GM12874 (cell line): ENCODE measurements at regions not wholly inside any gene's neighbourhood (a gene's known extent, or its start where the extent isn't known, plus 50 kb on each side); places are given as distances from the start of the nearest gene placed in this dataset.

Source experiments
- CTCF ChIP-seq: IDR thresholded peaks from 2 replicates; pipeline ENCODE4 v1.5.1; 2011; ENCODE audit warnings: low read depth, mild to moderate bottlenecking, control low read depth, low read length, moderate library complexity; ENCODE audit not compliant: insufficient read depth

GRCh38 chr3:135652388-135652787, 313.1 kb upstream of the PPP2R3A start:
- no peak for TF ChIP-seq CTCF

GRCh38 chr3:135655328-135655727, 310.2 kb upstream of the PPP2R3A start:
- TF ChIP-seq CTCF = no peak

GRCh38 chr3:135667061-135667460, 298.5 kb upstream of the PPP2R3A start:
- no peak for TF ChIP-seq CTCF

- TF ChIP-seq CTCF = no peak
These were observed 291.0 kb upstream of the PPP2R3A start for GRCh38 chr3:135674508-135674907.

- no peak for TF ChIP-seq CTCF
These were observed 287.1 kb upstream of the PPP2R3A start for GRCh38 chr3:135678386-135678785.

GRCh38 chr3:135688003-135688402, 277.5 kb upstream of the PPP2R3A start:
- no peak for TF ChIP-seq CTCF

GRCh38 chr3:135690664-135691063, 274.9 kb upstream of the PPP2R3A start:
- TF ChIP-seq CTCF = no peak

- no peak for TF ChIP-seq CTCF
These were observed 274.3 kb upstream of the PPP2R3A start for GRCh38 chr3:135691240-135691639.
